Large intestine (tissue), 3 donors: ENCODE measurements at regions not wholly inside any gene's neighbourhood (a gene's known extent, or its start where the extent isn't known, plus 50 kb on each side); places are given as distances from the start of the nearest gene placed in this dataset.

ENCODE experiments used
- DNase-seq, 2 donors: peaks; one replicate each; pipeline versions ENCODE4 v3.0.0 to v3.0.0-alpha.2; 2013
- H3K27ac ChIP-seq: one replicate; pipeline ENCODE4 v1.5.1; 2013; ENCODE audit warnings: low read length
- H3K27me3 ChIP-seq: 2 replicates; pipeline ENCODE4 v1.6.1; 2013; ENCODE audit warnings: low read length; ENCODE audit not compliant: control insufficient read depth, insufficient read depth
- H3K36me3 ChIP-seq: 2 replicates; pipeline ENCODE4 v1.6.1; 2013; ENCODE audit warnings: low read length; ENCODE audit not compliant: control insufficient read depth, insufficient read depth
- H3K4me1 ChIP-seq: one replicate; pipeline ENCODE4 v1.6.1; 2013; ENCODE audit warnings: low read length; ENCODE audit not compliant: control insufficient read depth, insufficient read depth
- H3K4me3 ChIP-seq: one replicate; pipeline ENCODE4 v1.5.1; 2013; ENCODE audit warnings: low read length
- H3K9me3 ChIP-seq: one replicate; pipeline ENCODE4 v1.6.1; 2013; ENCODE audit warnings: mild to moderate bottlenecking, low read depth, low read length, moderate library complexity; ENCODE audit not compliant: control insufficient read depth
- WGBS: methylation state at CpG from one replicate; pipeline ENCODE4 v1.1.5; 2013; ENCODE audit warnings: low lambda C conversion rate; ENCODE audit not compliant: insufficient coverage; 5-methylcytosine and 5-hydroxymethylcytosine counted together

DNA sequence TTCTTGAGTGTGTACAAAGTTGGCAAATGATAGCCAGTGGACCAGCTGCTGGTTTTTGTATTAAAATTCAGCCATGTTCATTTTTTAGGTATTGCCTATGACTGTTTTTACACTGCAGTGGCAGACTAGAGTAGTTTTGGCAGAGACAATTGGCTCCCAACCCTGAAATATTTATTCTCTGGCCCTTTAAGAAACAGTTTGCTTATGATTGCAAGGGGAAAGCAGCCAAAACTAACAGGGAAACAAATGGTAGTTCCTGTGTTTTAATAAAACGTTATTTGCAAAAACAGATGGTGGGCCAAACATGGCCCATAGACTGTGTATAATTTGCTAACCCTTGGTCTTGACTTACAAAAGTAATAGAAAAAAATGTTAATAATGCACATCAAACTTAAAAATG lies 110.2 kb downstream of the ALX1 start:
- no peaks in the 10 kb centered on the region for H3K27me3 ChIP-seq
- H3K36me3 ChIP-seq = no peaks in the 10 kb centered on the region
- H3K27ac ChIP-seq = no peak overlapping the region
- no peaks in the 10 kb centered on the region for H3K4me1 ChIP-seq
- H3K4me3 ChIP-seq = no peak overlapping the region
- no peak for DNase-seq
- H3K9me3 ChIP-seq = no peaks in the 10 kb centered on the region
- no CpG with 5 or more reads among the region's 1 CpG for WGBS

DNA sequence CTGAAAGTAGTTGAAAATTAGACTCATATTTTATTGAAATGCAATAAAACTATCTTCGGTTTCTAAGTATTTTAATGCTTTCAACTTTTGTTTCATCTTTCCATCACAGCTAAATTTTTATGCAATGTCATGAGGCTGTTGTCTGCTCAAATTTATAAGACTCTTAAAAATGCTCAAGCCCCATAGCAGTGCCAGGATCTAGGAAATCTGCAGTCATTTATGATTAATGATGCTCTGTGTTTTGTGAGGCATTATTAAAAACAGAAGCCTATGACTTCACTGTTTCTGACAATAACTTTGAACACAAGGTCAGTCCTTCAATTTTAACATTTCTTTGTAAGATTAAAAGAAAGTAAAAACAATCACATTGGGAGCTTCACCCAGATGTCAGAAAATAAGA lies 112.5 kb downstream of the ALX1 start:
- Histone ChIP-seq H3K36me3 (no peaks in the 10 kb centered on the region), H3K9me3 (no peaks in the 10 kb centered on the region), H3K4me3 (no peak overlapping the region), H3K4me1 (no peaks in the 10 kb centered on the region), H3K27me3 (no peaks in the 10 kb centered on the region), H3K27ac (no peak overlapping the region)
- no peak for DNase-seq
- 83% methylated on average over 1 of the region's 1 CpG for WGBS

DNA sequence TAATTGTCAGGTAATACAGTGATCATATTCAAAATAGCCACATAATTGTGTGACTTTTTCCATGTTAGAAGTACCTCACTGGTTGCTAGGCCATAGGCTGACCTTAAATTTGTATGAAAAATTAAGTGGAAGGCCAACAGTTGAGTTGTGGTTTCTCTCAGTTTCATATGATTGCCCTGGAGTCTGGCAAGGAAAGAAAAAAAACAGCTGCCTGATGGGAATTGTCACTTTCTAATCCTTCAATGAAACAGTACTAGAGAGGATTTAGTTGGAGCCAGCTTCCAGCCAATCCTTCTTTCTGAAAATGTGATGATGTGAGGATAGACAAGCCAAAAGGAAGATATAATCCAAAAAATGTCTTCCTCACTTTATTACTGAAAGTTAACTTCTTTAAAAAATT lies 113.6 kb downstream of the ALX1 start:
- no peak overlapping the region for H3K27ac ChIP-seq
- DNase-seq = no peak
- no peaks in the 10 kb centered on the region for H3K9me3 ChIP-seq
- H3K27me3 ChIP-seq = no peaks in the 10 kb centered on the region
- no peaks in the 10 kb centered on the region for H3K36me3 ChIP-seq
- no peak overlapping the region for H3K4me3 ChIP-seq
- no peaks in the 10 kb centered on the region for H3K4me1 ChIP-seq

DNA sequence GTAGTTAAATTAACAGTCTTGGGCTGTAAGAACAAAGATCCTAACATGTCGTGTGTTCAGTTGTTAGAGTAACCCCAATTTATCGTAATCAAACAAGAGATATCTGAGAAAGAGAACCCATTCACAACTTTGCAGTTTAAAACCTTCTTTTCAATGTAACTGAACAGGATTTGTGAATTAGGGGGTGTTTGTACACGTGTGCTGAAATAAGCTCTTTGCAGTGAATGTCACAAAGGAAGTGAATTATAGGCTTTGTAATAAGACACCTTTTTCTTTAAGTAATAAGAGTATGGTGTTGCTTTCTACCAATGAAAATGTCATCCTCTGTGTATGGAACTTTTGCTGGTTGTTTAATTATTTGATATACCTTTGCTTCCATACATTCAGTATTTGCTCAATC lies 114.0 kb downstream of the ALX1 start:
- no peak overlapping the region for H3K4me3 ChIP-seq
- no peaks in the 10 kb centered on the region for H3K36me3 ChIP-seq
- no peak for DNase-seq
- H3K9me3 ChIP-seq = no peaks in the 10 kb centered on the region
- H3K27ac ChIP-seq = no peak overlapping the region
- H3K4me1 ChIP-seq = no peaks in the 10 kb centered on the region
- no peaks in the 10 kb centered on the region for H3K27me3 ChIP-seq
- WGBS = 88% methylated on average over 1 of the region's 3 CpGs

DNA sequence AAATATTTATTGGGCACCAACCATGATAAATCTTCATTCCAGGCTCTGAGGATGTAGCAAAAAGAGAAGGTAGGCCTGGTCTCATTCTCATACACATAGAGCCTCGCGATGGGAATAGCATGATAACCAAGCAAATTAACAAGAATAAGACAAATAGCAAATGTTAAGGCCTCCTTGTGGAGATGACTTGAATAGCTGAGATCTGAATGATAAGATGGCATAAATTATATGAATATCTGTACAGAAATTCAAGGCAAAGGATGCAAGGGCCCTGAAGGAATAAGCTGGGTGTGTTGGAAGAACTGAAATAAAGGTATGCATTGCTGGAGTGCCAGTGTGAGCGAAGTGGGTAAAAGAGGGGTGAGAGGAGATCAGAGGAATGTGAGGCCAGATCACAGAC lies 114.8 kb downstream of the ALX1 start:
- no peaks in the 10 kb centered on the region for H3K4me1 ChIP-seq
- no CpG with 5 or more reads among the region's 3 CpGs for WGBS
- no peaks in the 10 kb centered on the region for H3K36me3 ChIP-seq
- H3K4me3 ChIP-seq = no peak overlapping the region
- H3K27ac ChIP-seq = no peak overlapping the region
- no peaks in the 10 kb centered on the region for H3K27me3 ChIP-seq
- H3K9me3 ChIP-seq = no peaks in the 10 kb centered on the region
- no peak for DNase-seq

DNA sequence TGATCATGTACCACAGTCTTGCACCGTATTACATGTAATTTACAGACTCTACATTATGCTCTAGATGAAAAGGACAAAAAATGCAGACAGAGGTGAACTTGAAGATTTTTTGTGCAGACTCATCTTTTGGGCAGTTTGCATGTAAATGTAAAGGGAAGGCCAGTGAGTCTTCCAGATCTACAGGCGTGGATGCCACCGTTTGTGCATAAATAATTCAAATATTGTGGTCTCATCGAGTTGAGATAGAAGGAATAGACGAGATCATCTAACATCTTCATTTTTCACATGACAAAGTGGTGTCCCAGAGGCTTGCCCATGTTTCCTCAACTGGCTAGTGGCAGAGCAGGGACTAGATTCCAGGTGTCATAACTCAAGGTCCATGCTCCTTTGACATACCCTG lies 125.2 kb downstream of the ALX1 start:
- no peak for DNase-seq
- no peak overlapping the region for H3K27ac ChIP-seq
- no peaks in the 10 kb centered on the region for H3K27me3 ChIP-seq
- no peak overlapping the region for H3K4me3 ChIP-seq
- no peaks in the 10 kb centered on the region for H3K9me3 ChIP-seq
- no peaks in the 10 kb centered on the region for H3K4me1 ChIP-seq
- WGBS = no CpG with 5 or more reads among the region's 5 CpGs
- no peaks in the 10 kb centered on the region for H3K36me3 ChIP-seq

DNA sequence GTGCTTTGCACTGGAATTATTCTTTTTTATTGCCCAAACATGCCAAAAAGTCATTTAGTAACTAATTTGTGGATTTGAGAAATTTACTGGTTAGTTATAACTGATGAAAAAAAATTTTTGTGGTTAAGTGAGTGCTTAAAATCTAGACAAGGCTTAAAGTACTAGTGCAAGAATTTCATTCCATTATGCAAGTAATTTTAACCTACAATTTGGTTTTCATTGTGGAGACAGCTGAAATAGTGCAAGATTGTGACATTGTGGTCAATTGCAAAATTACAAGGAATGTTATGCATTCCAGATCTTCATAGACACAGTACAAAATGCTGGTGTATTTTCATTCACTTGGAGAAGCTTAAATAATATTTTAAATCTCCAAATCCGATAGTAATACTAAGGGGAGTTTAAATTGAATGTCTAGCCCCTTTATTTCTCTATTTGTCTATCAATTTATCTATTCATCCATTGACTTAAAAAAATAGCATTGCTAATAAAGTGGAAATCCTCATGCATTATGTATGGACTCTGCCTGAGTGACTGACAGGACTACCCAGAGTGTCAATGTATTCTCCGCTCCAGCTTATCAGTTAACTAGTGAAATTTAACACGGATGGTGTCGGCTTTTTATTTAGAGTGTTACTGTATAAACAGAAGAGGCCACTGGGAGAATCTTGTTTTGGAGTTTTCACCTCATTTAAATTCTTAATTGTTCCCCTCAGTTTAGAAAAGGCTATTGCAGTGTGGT lies 125.9 kb downstream of the ALX1 start:
- Histone ChIP-seq H3K27ac (no peak overlapping the region), H3K9me3 (no peaks in the 10 kb centered on the region), H3K4me3 (no peak overlapping the region), H3K36me3 (no peaks in the 10 kb centered on the region), H3K4me1 (no peaks in the 10 kb centered on the region), H3K27me3 (no peaks in the 10 kb centered on the region)
- WGBS = 80% methylated on average over 1 of the region's 4 CpGs
- no peak for DNase-seq

DNA sequence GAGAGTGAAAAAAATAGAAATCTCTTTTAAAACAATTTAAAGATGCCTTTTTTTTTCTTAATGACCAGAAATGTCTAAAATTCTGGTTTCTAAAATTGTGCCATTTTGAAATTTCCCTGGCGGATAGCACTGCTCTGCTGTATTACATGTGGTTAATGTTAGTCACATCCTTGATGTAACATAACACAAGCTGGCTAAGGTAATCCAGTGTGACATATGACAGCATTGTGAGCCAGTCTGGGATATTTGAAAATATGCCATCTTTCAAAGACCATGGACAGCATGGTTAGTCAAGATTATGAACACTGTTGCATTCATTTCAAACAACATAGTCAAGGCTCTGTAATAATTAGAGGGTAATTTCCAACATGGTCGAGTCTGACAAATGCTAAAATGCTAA lies 133.2 kb downstream of the ALX1 start:
- Histone ChIP-seq H3K4me1 (no peaks in the 10 kb centered on the region), H3K27me3 (no peaks in the 10 kb centered on the region), H3K27ac (no peak overlapping the region), H3K4me3 (no peak overlapping the region), H3K36me3 (no peaks in the 10 kb centered on the region), H3K9me3 (no peaks in the 10 kb centered on the region)
- whole genome bisulfite sequencing = no CpG with 5 or more reads among the region's 2 CpGs
- DNase-seq = no peak

DNA sequence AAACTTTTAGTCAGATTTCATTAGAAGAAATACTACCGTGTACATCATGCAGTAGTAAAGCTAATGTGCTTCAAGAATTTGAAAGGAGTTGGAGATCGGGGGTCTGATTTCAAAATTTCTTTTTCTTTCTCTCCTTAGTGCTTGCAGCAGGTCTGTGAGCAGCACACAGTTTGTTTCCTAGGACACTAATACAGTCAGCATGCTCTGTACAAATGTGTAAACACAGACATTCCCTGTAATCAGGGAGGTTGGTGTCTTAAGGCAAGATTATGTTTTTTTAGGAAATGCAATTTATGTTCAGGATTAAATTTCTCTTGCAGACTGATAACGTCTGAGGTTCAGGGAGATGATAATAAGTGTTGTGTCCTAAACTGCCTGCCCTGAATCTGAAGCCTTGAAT lies 142.7 kb downstream of the ALX1 start:
- Histone ChIP-seq H3K4me3 (no peak overlapping the region), H3K27ac (no peak overlapping the region), H3K4me1 (peaks cover 10% of the 10 kb centered on the region), H3K36me3 (no peaks in the 10 kb centered on the region), H3K27me3 (no peaks in the 10 kb centered on the region), H3K9me3 (no peaks in the 10 kb centered on the region)
- 68% methylated on average over 2 of the region's 3 CpGs for WGBS
- DNase-seq = no peak

DNA sequence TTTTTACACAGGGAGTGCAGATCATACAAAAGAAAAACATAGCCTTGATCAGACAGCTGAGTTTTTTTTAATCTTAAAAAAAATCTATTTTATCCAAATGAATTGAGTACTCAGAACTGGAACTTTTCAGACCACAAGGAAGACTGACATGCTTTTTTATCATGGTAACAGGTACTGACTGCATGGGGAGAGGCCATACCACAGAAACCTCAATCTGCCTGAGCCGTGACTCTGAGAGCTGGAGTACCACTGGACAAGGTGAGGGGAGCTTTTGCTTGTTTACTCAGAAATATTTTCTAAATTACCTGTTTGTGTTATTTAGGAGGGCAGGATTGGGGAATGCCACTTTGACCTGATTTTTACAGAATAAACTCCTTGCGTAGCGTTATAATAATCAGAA lies 143.9 kb downstream of the ALX1 start:
- Histone ChIP-seq H3K27me3 (no peaks in the 10 kb centered on the region), H3K36me3 (no peaks in the 10 kb centered on the region), H3K27ac (no peak overlapping the region), H3K9me3 (no peaks in the 10 kb centered on the region), H3K4me3 (no peak overlapping the region), H3K4me1 (peaks cover 10% of the 10 kb centered on the region)
- DNase-seq = no peak
- WGBS = no CpG with 5 or more reads among the region's 3 CpGs

DNA sequence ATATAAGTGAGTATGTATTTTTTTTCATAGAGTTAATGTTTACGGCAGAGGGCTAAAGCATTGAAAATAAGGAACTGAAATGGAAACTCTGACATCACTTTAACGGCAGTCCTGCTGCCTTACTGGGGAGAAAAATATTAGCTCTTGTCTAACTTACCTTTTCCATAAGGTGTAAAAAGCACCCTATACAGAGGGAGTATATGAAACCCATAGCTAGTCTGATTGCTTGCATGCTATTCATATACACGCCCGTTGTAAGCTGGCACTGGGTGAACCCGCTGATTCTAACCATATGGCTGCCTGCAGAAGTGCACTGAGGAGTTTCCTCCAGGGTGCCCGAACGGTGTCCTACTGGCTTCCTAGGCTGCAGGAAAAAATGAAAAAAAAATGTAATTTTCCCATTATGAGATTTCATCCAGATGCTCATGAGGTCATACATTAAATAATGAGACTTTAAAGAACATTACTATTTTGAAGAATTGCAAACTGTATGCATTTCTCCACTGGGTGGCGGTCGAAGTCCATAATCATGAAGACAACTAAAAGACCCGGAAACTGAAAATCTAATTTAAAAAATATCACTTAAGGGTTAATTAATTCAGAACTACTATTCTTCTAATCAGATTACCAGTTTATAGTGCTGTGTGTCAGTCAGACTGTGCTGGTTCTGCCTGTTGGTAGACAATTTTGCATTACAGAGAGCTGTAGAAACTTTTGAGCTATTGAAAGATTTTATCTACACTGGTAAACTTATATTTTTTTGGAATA lies 144.7 kb downstream of the ALX1 start:
- H3K4me1 ChIP-seq = peaks cover 10% of the 10 kb centered on the region
- H3K27me3 ChIP-seq = no peaks in the 10 kb centered on the region
- 24% methylated on average over 2 of the region's 10 CpGs for WGBS
- H3K27ac ChIP-seq = no peak overlapping the region
- no peaks in the 10 kb centered on the region for H3K36me3 ChIP-seq
- DNase-seq = peak; percentile 27 to 42
- H3K4me3 ChIP-seq = no peak overlapping the region
- H3K9me3 ChIP-seq = no peaks in the 10 kb centered on the region
